Suprapubic skin (tissue), 4 donors: ENCODE measurements at regions not wholly inside any gene's neighbourhood (a gene's known extent, or its start where the extent isn't known, plus 50 kb on each side); places are given as distances from the start of the nearest gene placed in this dataset.

Source experiments
- DNase-seq, 2 donors: peaks; one replicate each; pipeline ENCODE4 v3.0.0-alpha.2; 2019; ENCODE audit warnings: low spot score in 2 of 2
- H3K27ac ChIP-seq: fragments of 200-600 bp; sonication (generic); one replicate; pipeline ENCODE4 v1.5.1; 2019
- H3K27me3 ChIP-seq: fragments of 200-600 bp; sonication (generic); one replicate; pipeline ENCODE4 v1.5.1; 2019
- H3K36me3 ChIP-seq: fragments of 200-600 bp; sonication (generic); one replicate; pipeline ENCODE4 v1.5.1; 2019
- H3K4me1 ChIP-seq: fragments of 200-600 bp; sonication (generic); one replicate; pipeline ENCODE4 v1.5.1; 2019
- H3K4me3 ChIP-seq: fragments of 200-600 bp; sonication (generic); one replicate; pipeline ENCODE4 v1.5.1; 2019; ENCODE audit warnings: mild to moderate bottlenecking
- H3K9me3 ChIP-seq: fragments of 200-600 bp; sonication (generic); one replicate; pipeline ENCODE4 v1.5.1; 2019
- CTCF ChIP-seq, 2 donors: fragments of 200-600 bp in 1 of 2; fragments of 450-650 bp in 1 of 2; sonication (generic) in 1 of 2; IDR thresholded peaks; one replicate each; pipeline ENCODE4 v1.5.1; 2016 to 2019; ENCODE audit warnings: antibody characterized with exemption in 2 of 2, mild to moderate bottlenecking in 1 of 2, moderate library complexity in 1 of 2
- EP300 ChIP-seq: sonication (generic); formaldehyde crosslinking; IDR thresholded peaks from one replicate; pipeline ENCODE4 v1.6.1; 2017; ENCODE audit warnings: antibody characterized with exemption
- POLR2A ChIP-seq, 2 donors: fragments of 450-650 bp; IDR thresholded peaks; one replicate each; pipeline ENCODE4 v1.6.1; 2017; ENCODE audit warnings: antibody characterized with exemption in 2 of 2, mild to moderate bottlenecking in 2 of 2, moderate library complexity in 2 of 2
- POLR2AphosphoS5 ChIP-seq, 3 donors: sonication (generic); formaldehyde crosslinking; IDR thresholded peaks; one replicate each; pipeline ENCODE4 v1.6.1; 2017; ENCODE audit warnings: antibody characterized with exemption in 3 of 3
- WGBS: methylation state at CpG from one replicate; pipeline ENCODE4 v1.1.5; 2018; 5-methylcytosine and 5-hydroxymethylcytosine counted together

GRCh38 chr11:106344394-106344793 lies 266.9 kb downstream of the AASDHPPT start:
- no peak overlapping the region for H3K4me3 ChIP-seq
- no peaks in the 10 kb centered on the region for H3K36me3 ChIP-seq
- H3K27me3 ChIP-seq = no peaks in the 10 kb centered on the region
- no peak for DNase-seq
- no peak for TF ChIP-seq POLR2AphosphoS5 (IDR thresholded peaks at IDR 0.05)
- TF ChIP-seq EP300 = no peak
- no peak for TF ChIP-seq CTCF (IDR thresholded peaks at IDR 0.05)
- TF ChIP-seq POLR2A (IDR thresholded peaks at IDR 0.05) = no peak
- H3K9me3 ChIP-seq = no peaks in the 10 kb centered on the region
- H3K27ac ChIP-seq = no peak overlapping the region
- 30% methylated on average over 2 of the region's 2 CpGs for WGBS
- no peaks in the 10 kb centered on the region for H3K4me1 ChIP-seq

- Histone ChIP-seq H3K4me3 (no peak overlapping the region), H3K4me1 (no peaks in the 10 kb centered on the region), H3K36me3 (no peaks in the 10 kb centered on the region), H3K9me3 (no peaks in the 10 kb centered on the region), H3K27ac (no peak overlapping the region), H3K27me3 (no peaks in the 10 kb centered on the region)
- WGBS = 80% methylated on average over 1 of the region's 1 CpG
- no peak for DNase-seq
- TF ChIP-seq CTCF (IDR thresholded peaks at IDR 0.05) (no peak), POLR2AphosphoS5 (IDR thresholded peaks at IDR 0.05) (no peak), EP300 (no peak), POLR2A (IDR thresholded peaks at IDR 0.05) (no peak)
Observed at GRCh38 chr11:106344966-106345365, 267.5 kb downstream of the AASDHPPT start.

GRCh38 chr11:106353031-106353430 lies 275.6 kb downstream of the AASDHPPT start:
- H3K36me3 ChIP-seq = no peaks in the 10 kb centered on the region
- H3K4me1 ChIP-seq = no peaks in the 10 kb centered on the region
- no peak for TF ChIP-seq EP300
- TF ChIP-seq POLR2AphosphoS5 (IDR thresholded peaks at IDR 0.05) = no peak
- TF ChIP-seq CTCF (IDR thresholded peaks at IDR 0.05) = no peak
- no peak for TF ChIP-seq POLR2A (IDR thresholded peaks at IDR 0.05)
- H3K27me3 ChIP-seq = no peaks in the 10 kb centered on the region
- DNase-seq = no peak
- 81% methylated on average over 2 of the region's 2 CpGs for WGBS
- no peak overlapping the region for H3K27ac ChIP-seq
- H3K9me3 ChIP-seq = no peaks in the 10 kb centered on the region
- no peak overlapping the region for H3K4me3 ChIP-seq

- Histone ChIP-seq H3K27me3 (no peaks in the 10 kb centered on the region), H3K27ac (no peak overlapping the region), H3K4me1 (no peaks in the 10 kb centered on the region), H3K4me3 (no peak overlapping the region), H3K9me3 (no peaks in the 10 kb centered on the region), H3K36me3 (no peaks in the 10 kb centered on the region)
- WGBS = 45% methylated on average over 2 of the region's 2 CpGs
- TF ChIP-seq POLR2AphosphoS5 (IDR thresholded peaks at IDR 0.05) = no peak
- no peak for TF ChIP-seq CTCF (IDR thresholded peaks at IDR 0.05)
- TF ChIP-seq EP300 = no peak
- no peak for TF ChIP-seq POLR2A (IDR thresholded peaks at IDR 0.05)
- no peak for DNase-seq
Observed at GRCh38 chr11:106369224-106369623, 291.8 kb downstream of the AASDHPPT start.

GRCh38 chr11:106378513-106379179 lies 301.2 kb downstream of the AASDHPPT start:
- no peak for DNase-seq
- Histone ChIP-seq H3K36me3 (no peaks in the 10 kb centered on the region), H3K9me3 (no peaks in the 10 kb centered on the region), H3K4me1 (no peaks in the 10 kb centered on the region), H3K27ac (no peak overlapping the region), H3K27me3 (no peaks in the 10 kb centered on the region), H3K4me3 (no peak overlapping the region)
- no peak for TF ChIP-seq CTCF (IDR thresholded peaks at IDR 0.05)
- no peak for TF ChIP-seq POLR2A (IDR thresholded peaks at IDR 0.05)
- no peak for TF ChIP-seq POLR2AphosphoS5 (IDR thresholded peaks at IDR 0.05)
- no peak for TF ChIP-seq EP300
- 59% methylated on average over 3 of the region's 3 CpGs for WGBS
